Breast epithelium (tissue), 3 donors: ENCODE measurements at regions not wholly inside any gene's neighbourhood (a gene's known extent, or its start where the extent isn't known, plus 50 kb on each side); places are given as distances from the start of the nearest gene placed in this dataset.

Experiments used
- CTCF ChIP-seq, 3 donors: fragments of 450-650 bp; IDR thresholded peaks; one replicate each; pipeline ENCODE4 v1.5.1; 2016 to 2017; ENCODE audit warnings: antibody characterized with exemption in 3 of 3, mild to moderate bottlenecking in 3 of 3, moderate library complexity in 3 of 3
- POLR2A ChIP-seq: fragments of 450-650 bp; IDR thresholded peaks from one replicate; pipeline ENCODE4 v1.6.1; 2016; ENCODE audit warnings: antibody characterized with exemption, mild to moderate bottlenecking, moderate library complexity
- POLR2AphosphoS5 ChIP-seq, 3 donors: sonication (generic); formaldehyde crosslinking; IDR thresholded peaks; one replicate each; pipeline ENCODE4 v1.6.1; 2017; ENCODE audit warnings: antibody characterized with exemption in 3 of 3

- TF ChIP-seq CTCF (IDR thresholded peaks at IDR 0.05) (peak in 2 of 3 donors; percentile 34 to 69), POLR2A (no peak), POLR2AphosphoS5 (IDR thresholded peaks at IDR 0.05) (no peak)
These were observed 766.8 kb downstream of the TBL1XR1 start for GRCh38 chr3:176430244-176431037.
